MG63 (cell line): ENCODE measurements at regions not wholly inside any gene's neighbourhood (a gene's known extent, or its start where the extent isn't known, plus 50 kb on each side); places are given as distances from the start of the nearest gene placed in this dataset.
A peak's percentile ranks its signal among the peaks of the same experiment; 100 is the strongest.
"Not testable (repeated sequence)": the region's sequence is repeated elsewhere in the genome, so short reads cannot be mapped to it uniquely, and the experiment has no call there.

Experiments
- DNase-seq: peaks from one replicate; pipeline ENCODE4 v3.0.0-alpha.2; 2020
- H3K27me3 ChIP-seq: fragments of 250-450 bp; sonication (Bioruptor Pico); 2 replicates; pipeline ENCODE4 v1.5.1; 2020; ENCODE audit warnings: mild to moderate bottlenecking, moderate library complexity
- H3K36me3 ChIP-seq: fragments of 250-450 bp; sonication (Bioruptor Pico); 2 replicates; pipeline ENCODE4 v1.5.1; 2020; ENCODE audit warnings: mild to moderate bottlenecking, moderate library complexity
- H3K4me3 ChIP-seq: fragments of 250-450 bp; sonication (Bioruptor Pico); 2 replicates; pipeline ENCODE4 v1.5.1; 2020; ENCODE audit warnings: mild to moderate bottlenecking, moderate library complexity
- H3K9me3 ChIP-seq: fragments of 250-450 bp; sonication (Bioruptor Pico); 2 replicates; pipeline ENCODE4 v1.5.1; 2020; ENCODE audit warnings: mild to moderate bottlenecking, moderate library complexity

GRCh38 chr11:80745416-80745815 lies 1304.6 kb upstream of the TENM4 start:
- H3K27me3 ChIP-seq, result no peaks in the 10 kb centered on the region
- DNase-seq, result no peak
- no peak overlapping the region for H3K4me3 ChIP-seq
- H3K9me3 ChIP-seq, result no peaks in the 10 kb centered on the region
- H3K36me3 ChIP-seq, result no peaks in the 10 kb centered on the region

DNA sequence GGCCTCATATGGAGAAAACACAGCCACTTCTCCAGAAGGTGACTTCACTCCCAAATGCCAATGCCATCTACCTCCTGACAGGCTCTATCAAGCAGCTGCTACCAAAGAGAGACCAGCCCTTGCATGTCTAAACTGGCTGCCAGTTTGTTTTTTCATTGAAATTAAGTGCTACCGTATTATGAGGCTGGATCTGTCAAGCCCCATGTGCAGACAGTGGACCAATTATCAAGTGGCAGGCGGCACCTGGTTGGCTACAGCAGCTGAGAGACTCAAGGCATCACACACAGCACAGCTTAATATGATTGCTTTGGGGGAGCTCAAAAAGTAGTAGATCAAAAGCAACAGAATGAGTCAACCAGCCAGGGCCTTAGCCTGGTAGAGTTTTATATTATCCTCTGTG lies 1293.0 kb upstream of the TENM4 start:
- no peaks in the 10 kb centered on the region for H3K9me3 ChIP-seq
- no peak overlapping the region for H3K4me3 ChIP-seq
- H3K36me3 ChIP-seq, result no peaks in the 10 kb centered on the region
- H3K27me3 ChIP-seq, result no peaks in the 10 kb centered on the region
- DNase-seq, result no peak

GRCh38 chr11:80733361-80733760 lies 1292.5 kb upstream of the TENM4 start:
- H3K27me3 ChIP-seq, result no peaks in the 10 kb centered on the region
- no peak overlapping the region for H3K4me3 ChIP-seq
- no peaks in the 10 kb centered on the region for H3K36me3 ChIP-seq
- DNase-seq, result no peak
- no peaks in the 10 kb centered on the region for H3K9me3 ChIP-seq

DNA sequence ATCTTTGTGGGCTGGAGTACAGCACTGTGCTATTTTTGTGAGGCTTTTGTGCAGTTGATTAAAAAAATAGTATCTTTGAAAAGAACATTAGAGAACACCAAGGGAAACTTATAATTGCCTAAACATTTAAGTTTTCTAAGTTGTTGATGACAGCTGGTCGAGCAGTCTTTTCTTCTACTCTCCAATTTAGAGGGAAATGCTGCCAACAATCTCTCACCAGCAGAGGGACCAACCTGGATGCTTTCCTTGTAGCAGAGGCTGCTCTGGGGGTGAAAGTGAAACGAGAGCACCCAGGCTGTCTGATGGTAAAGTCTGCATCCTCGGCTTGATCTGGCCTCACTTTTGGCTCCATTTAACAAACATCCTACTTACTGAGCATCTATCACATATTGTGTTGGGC lies 1286.5 kb upstream of the TENM4 start:
- no peak overlapping the region for H3K4me3 ChIP-seq
- H3K27me3 ChIP-seq, result no peaks in the 10 kb centered on the region
- no peaks in the 10 kb centered on the region for H3K36me3 ChIP-seq
- no peaks in the 10 kb centered on the region for H3K9me3 ChIP-seq
- DNase-seq, result peak; percentile 2

DNA sequence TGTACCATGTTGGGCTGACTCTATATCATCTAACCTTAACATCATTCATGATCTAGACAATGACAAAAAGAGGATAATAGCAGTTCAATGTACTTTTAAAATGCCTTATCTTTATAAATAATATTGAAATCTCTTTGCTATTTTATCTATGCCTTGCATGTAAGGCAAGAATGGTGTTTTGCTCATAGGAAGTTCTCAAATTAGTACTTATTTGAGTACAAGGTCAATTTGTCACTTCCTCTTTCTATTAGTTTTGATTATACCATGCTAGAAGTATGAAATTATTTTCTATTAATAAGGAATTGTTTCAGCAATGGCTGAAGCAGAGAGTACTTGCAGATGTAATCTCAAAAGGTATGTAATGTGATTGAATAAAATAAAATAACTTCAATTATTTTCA lies 1285.4 kb upstream of the TENM4 start:
- H3K9me3 ChIP-seq, result no peaks in the 10 kb centered on the region
- DNase-seq, result no peak
- H3K4me3 ChIP-seq, result no peak overlapping the region
- no peaks in the 10 kb centered on the region for H3K27me3 ChIP-seq
- no peaks in the 10 kb centered on the region for H3K36me3 ChIP-seq

- DNase-seq, result no peak
- Histone ChIP-seq H3K27me3 (no peaks in the 10 kb centered on the region), H3K36me3 (no peaks in the 10 kb centered on the region), H3K4me3 (no peak overlapping the region), H3K9me3 (no peaks in the 10 kb centered on the region)
These were observed 1283.5 kb upstream of the TENM4 start for GRCh38 chr11:80724366-80724765.

DNA sequence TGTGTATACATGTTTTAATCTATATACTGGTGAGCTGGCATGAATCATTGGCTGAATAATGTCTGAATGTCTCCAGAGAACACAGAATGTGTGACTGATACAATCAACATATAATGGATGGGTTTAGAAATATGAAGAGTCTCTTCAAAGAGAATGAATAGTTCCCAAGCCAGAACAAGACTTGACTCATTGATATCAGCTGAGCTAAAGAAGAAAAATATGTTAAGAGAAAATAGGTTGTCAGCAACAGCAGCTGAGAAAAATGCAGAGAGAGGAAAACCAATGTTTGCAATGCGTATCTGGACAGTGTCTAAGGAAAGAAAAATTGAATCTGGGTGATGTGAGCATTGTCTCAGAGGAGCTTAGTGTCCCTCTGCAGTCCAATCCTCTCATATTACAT lies 1281.8 kb upstream of the TENM4 start:
- Histone ChIP-seq H3K9me3 (no peaks in the 10 kb centered on the region), H3K27me3 (no peaks in the 10 kb centered on the region), H3K36me3 (no peaks in the 10 kb centered on the region), H3K4me3 (no peak overlapping the region)
- no peak for DNase-seq

DNA sequence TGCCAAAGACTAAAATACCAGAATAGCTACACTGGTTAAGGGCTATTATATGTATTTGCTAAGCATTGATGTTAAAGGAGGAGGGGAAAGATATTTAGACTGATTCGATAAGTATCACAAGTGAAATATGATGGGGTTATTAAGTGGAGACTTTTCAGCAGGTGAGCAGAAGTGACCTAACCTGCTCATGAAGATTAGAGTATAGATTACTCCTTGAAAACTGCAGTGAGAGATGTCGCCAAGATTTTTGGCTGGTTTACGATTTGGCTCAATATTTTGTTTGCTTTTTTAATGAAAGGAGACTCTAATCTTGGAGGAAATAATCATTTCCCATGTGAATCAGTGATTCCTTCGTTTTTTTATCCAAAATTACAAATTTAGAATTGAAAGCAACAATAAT lies 1279.5 kb upstream of the TENM4 start:
- H3K27me3 ChIP-seq, result no peaks in the 10 kb centered on the region
- no peaks in the 10 kb centered on the region for H3K9me3 ChIP-seq
- H3K4me3 ChIP-seq, result no peak overlapping the region
- no peaks in the 10 kb centered on the region for H3K36me3 ChIP-seq
- no peak for DNase-seq

GRCh38 chr11:80719292-80719646 lies 1278.4 kb upstream of the TENM4 start:
- Histone ChIP-seq H3K9me3 (no peaks in the 10 kb centered on the region), H3K27me3 (no peaks in the 10 kb centered on the region), H3K4me3 (no peak overlapping the region), H3K36me3 (no peaks in the 10 kb centered on the region)
- no peak for DNase-seq

GRCh38 chr11:80718611-80719291 lies 1277.9 kb upstream of the TENM4 start:
- Histone ChIP-seq H3K36me3 (no peaks in the 10 kb centered on the region), H3K9me3 (no peaks in the 10 kb centered on the region), H3K27me3 (no peaks in the 10 kb centered on the region), H3K4me3 (no peak overlapping the region)
- no peak for DNase-seq

- DNase-seq, result no peak
- Histone ChIP-seq H3K4me3 (no peak overlapping the region), H3K9me3 (no peaks in the 10 kb centered on the region), H3K27me3 (no peaks in the 10 kb centered on the region), H3K36me3 (no peaks in the 10 kb centered on the region)
These were observed 1261.4 kb upstream of the TENM4 start for GRCh38 chr11:80702264-80702663.

GRCh38 chr11:80700386-80700785 lies 1259.6 kb upstream of the TENM4 start:
- H3K36me3 ChIP-seq, result no peaks in the 10 kb centered on the region
- H3K4me3 ChIP-seq, result no peak overlapping the region
- no peaks in the 10 kb centered on the region for H3K27me3 ChIP-seq
- H3K9me3 ChIP-seq, result no peaks in the 10 kb centered on the region
- DNase-seq, result no peak

DNA sequence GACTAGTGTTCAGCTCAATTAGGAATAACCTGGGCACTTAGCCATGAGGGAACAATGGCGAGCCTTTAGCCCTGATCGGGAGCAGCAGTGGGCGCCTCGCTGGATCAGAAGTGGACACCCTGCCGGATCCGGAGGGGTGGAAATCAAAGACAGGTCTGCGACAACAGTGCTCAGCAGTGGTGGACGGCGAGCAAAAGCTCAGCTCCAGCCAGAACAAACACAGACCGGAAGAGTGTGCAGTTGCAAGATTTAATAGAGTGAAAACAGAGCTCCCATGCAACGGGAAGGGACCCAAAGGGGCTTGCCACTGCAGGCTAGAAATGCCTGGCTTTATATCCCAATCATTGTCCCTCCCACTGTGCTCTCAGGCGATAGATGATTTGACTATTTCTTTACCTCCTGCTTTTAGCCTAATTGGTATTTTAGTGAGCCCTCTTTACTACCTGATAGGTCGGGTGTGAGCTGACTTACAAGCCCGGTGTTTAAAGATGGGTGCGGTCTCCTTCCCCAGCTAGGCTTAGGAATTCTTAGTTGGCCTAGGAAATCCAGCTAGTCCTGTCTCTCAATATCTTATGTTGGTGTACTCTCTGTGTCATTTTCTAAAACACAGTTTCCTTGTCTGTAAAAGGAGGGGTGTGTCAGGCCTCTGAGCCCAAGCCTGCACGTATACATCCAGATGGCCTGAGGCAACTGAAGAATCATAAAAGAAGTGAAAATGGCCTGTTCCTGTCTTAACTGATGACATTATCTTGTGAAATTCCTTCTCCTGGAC lies 1258.8 kb upstream of the TENM4 start:
- not testable (repeated sequence) for DNase-seq, H3K9me3 ChIP-seq, H3K27me3 ChIP-seq, H3K36me3 ChIP-seq, H3K4me3 ChIP-seq

DNA sequence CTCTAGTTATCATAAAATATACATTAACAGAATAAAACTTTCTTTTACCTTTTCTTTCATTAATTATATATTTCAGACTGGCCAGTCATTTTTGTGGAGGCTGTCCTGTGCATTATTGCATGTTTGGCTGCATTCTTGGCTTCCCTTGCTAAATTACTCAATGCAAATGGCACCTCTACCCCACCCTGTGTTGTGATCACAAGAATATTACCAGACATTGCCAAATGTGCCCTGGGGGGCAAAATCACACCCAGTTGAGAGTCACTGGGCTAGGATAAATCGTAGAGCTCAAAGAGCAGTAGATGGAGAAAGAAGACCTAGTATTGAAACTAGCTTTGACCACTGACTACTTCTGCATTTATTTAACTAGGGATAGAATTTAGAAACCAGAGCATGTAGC lies 1257.8 kb upstream of the TENM4 start:
- H3K36me3 ChIP-seq, result no peaks in the 10 kb centered on the region
- no peak overlapping the region for H3K4me3 ChIP-seq
- no peaks in the 10 kb centered on the region for H3K9me3 ChIP-seq
- no peak for DNase-seq
- no peaks in the 10 kb centered on the region for H3K27me3 ChIP-seq

- no peak for DNase-seq
- Histone ChIP-seq H3K4me3 (no peak overlapping the region), H3K27me3 (no peaks in the 10 kb centered on the region), H3K9me3 (no peaks in the 10 kb centered on the region), H3K36me3 (no peaks in the 10 kb centered on the region)
These were observed 1253.6 kb upstream of the TENM4 start for GRCh38 chr11:80694385-80694784.

GRCh38 chr11:80687941-80688340 lies 1247.1 kb upstream of the TENM4 start:
- Histone ChIP-seq H3K27me3 (no peaks in the 10 kb centered on the region), H3K36me3 (no peaks in the 10 kb centered on the region), H3K4me3 (no peak overlapping the region), H3K9me3 (no peaks in the 10 kb centered on the region)
- no peak for DNase-seq

DNA sequence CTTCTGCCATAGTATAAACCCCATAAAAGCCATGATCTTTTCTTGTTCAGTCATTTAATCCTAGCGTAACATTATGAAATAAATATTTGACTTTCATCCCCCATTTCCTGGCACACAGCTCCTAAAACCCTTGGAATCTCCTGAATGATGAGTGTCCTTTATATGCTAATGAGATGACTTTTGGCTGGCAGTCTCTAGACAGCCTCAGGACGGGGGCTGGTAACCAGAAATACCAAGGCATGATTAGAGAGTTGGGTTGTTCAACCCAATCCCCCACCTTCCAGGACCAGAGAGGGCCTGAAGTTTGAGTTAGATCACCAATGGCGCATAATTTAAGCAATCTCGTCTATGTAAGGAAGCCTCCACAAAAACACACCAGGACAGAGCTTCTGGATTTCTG lies 1246.1 kb upstream of the TENM4 start:
- Histone ChIP-seq H3K9me3 (no peaks in the 10 kb centered on the region), H3K4me3 (no peak overlapping the region), H3K36me3 (no peaks in the 10 kb centered on the region), H3K27me3 (no peaks in the 10 kb centered on the region)
- no peak for DNase-seq

GRCh38 chr11:80673566-80673965 lies 1232.7 kb upstream of the TENM4 start:
- no peak overlapping the region for H3K4me3 ChIP-seq
- H3K27me3 ChIP-seq, result no peaks in the 10 kb centered on the region
- H3K36me3 ChIP-seq, result no peaks in the 10 kb centered on the region
- H3K9me3 ChIP-seq, result no peaks in the 10 kb centered on the region
- no peak for DNase-seq
